ENCODE measurements at regions not wholly inside any gene's neighbourhood (a gene's known extent, or its start where the extent isn't known, plus 50 kb on each side); places are given as distances from the start of the nearest gene placed in this dataset.

DNA sequence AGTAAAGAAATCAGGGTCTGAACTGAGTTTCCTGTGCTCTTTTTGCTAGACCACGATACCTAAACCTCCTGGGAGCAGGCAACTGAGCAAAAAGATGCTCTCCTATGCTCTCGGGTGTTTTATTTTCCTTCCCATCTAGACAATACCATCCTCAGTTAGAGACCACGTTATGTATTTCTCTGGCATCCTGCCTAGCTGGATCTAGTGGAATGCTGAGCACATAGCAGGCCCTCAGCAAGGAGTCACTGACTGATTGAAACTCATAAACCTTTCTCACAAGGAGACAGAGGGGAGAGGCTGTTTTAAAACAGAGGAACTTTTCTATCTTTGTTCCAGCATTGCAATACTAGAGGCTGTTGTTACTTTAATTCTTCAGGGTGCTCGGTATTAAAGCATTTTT is 168.0 kb downstream of the CYYR1 start:
- no peaks in the 10 kb centered on the region for H3K9me3 ChIP-seq
- intact Hi-C loops (cut with DNase I), result no loop called here
- no peak for DNase-seq
- WGBS, 2 donors, result 51 to 65% methylated on average over 4 of the region's 4 CpGs
- H3K36me3 ChIP-seq, result no peaks in the 10 kb centered on the region
- H3K27ac ChIP-seq, result no peak overlapping the region
- peaks cover 6 to 29% (median 8%) of the 10 kb centered on the region in 3 donors for H3K4me1 ChIP-seq
- H3K27me3 ChIP-seq, result no peaks in the 10 kb centered on the region
- no peak for TF ChIP-seq POLR2A (IDR thresholded peaks at IDR 0.05)
- TF ChIP-seq, protein P1, sequence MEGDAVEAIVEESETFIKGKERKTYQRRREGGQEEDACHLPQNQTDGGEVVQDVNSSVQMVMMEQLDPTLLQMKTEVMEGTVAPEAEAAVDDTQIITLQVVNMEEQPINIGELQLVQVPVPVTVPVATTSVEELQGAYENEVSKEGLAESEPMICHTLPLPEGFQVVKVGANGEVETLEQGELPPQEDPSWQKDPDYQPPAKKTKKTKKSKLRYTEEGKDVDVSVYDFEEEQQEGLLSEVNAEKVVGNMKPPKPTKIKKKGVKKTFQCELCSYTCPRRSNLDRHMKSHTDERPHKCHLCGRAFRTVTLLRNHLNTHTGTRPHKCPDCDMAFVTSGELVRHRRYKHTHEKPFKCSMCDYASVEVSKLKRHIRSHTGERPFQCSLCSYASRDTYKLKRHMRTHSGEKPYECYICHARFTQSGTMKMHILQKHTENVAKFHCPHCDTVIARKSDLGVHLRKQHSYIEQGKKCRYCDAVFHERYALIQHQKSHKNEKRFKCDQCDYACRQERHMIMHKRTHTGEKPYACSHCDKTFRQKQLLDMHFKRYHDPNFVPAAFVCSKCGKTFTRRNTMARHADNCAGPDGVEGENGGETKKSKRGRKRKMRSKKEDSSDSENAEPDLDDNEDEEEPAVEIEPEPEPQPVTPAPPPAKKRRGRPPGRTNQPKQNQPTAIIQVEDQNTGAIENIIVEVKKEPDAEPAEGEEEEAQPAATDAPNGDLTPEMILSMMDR (IDR thresholded peaks at IDR 0.05), result no peak
- H3K4me3 ChIP-seq, result no peak overlapping the region

DNA sequence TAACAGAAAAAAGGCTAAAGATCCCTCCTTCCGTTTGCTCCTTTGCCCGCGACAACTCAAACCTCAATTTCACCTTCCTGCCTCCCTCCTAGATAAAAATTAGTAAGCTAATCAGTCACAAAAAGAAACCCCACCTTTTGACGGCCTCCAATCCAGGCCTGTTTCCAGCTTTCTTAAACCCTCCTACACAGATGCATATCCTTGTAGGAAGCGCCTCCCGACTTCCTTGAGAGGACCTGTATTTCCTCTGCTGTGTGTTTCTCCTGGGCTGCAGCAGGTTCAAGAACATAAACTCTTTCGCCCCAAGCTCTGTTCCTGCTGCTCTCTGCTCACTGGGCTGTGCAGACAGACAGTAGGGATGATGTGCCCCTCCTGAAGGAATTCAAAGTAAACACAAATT is 168.8 kb downstream of the CYYR1 start:
- intact Hi-C loops (cut with DNase I), result no loop called here
- DNase-seq, result no peak
- no peak overlapping the region for H3K4me3 ChIP-seq

DNA sequence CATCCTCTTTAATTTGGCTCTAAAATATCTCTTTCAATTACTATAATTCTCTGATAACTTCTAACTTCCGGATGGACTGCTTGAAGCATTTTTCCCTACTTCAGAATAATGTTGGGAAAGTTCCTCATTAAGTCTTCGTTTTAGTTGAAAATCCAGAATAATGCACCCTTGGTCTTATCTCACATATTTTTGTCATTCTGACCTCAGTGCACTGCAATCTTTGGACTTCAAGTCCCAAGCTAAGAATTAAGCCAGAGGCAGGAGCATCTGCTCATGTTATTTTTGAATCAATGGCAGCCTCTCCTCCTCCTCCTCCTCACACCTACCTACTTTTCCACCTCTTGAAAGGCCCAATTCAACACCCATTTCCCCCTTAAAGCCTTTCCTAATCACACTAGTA is 169.8 kb downstream of the CYYR1 start:
- peaks cover 6 to 17% (median 8%) of the 10 kb centered on the region in 3 donors for H3K4me1 ChIP-seq
- no peaks in the 10 kb centered on the region for H3K27me3 ChIP-seq
- no peak for DNase-seq
- no peak overlapping the region for H3K27ac ChIP-seq
- intact Hi-C loops (cut with DNase I), result no loop called here
- no peak for TF ChIP-seq POLR2A (IDR thresholded peaks at IDR 0.05)
- TF ChIP-seq, protein P1 (IDR thresholded peaks at IDR 0.05), result no peak
- no peaks in the 10 kb centered on the region for H3K36me3 ChIP-seq
- no peak overlapping the region for H3K4me3 ChIP-seq
- WGBS, 2 donors, result 77 to 91% methylated on average over 2 of the region's 2 CpGs
- no peaks in the 10 kb centered on the region for H3K9me3 ChIP-seq

More for the DNA sequence above, 168.8 kb downstream of the CYYR1 start:
- H3K4me1 ChIP-seq, result peaks cover 6 to 22% (median 8%) of the 10 kb centered on the region in 3 donors
- no peak overlapping the region for H3K27ac ChIP-seq
- no peaks in the 10 kb centered on the region for H3K9me3 ChIP-seq
- H3K36me3 ChIP-seq, result no peaks in the 10 kb centered on the region
- WGBS, 2 donors, result 93 to 94% methylated on average over 7 of the region's 7 CpGs
- no peaks in the 10 kb centered on the region for H3K27me3 ChIP-seq
- TF ChIP-seq, protein P1 (IDR thresholded peaks at IDR 0.05), result no peak
- no peak for TF ChIP-seq POLR2A (IDR thresholded peaks at IDR 0.05)

DNA sequence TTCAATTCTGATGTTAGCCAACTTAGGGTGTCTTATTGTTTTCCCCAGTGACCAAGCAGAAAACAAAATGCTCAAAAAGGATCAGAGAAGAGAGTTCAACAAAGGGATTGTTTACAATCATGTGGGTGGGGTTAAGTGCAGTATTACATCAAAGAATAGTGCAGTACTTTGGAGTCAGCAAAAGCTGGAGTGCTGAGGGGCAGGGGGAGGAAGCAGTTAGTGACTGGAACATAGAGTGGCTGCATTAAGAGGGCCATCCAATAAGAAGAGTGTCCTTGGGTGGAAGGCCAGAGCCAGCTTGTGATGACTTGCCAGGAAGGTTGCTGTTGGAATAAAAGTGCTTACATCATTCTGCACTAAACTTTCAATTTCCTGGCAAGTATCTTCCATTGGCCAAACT is 175.5 kb downstream of the CYYR1 start:
- H3K4me3 ChIP-seq, result no peak overlapping the region
- no peaks in the 10 kb centered on the region for H3K9me3 ChIP-seq
- H3K36me3 ChIP-seq, result no peaks in the 10 kb centered on the region
- H3K4me1 ChIP-seq, result no peaks in the 10 kb centered on the region
- H3K27me3 ChIP-seq, result no peaks in the 10 kb centered on the region
- H3K27ac ChIP-seq, result no peak overlapping the region
- DNase-seq, result no peak
- intact Hi-C loops (cut with DNase I), result no loop called here
- TF ChIP-seq, protein P1 (IDR thresholded peaks at IDR 0.05), result no peak
- TF ChIP-seq POLR2A (IDR thresholded peaks at IDR 0.05), result no peak

DNA sequence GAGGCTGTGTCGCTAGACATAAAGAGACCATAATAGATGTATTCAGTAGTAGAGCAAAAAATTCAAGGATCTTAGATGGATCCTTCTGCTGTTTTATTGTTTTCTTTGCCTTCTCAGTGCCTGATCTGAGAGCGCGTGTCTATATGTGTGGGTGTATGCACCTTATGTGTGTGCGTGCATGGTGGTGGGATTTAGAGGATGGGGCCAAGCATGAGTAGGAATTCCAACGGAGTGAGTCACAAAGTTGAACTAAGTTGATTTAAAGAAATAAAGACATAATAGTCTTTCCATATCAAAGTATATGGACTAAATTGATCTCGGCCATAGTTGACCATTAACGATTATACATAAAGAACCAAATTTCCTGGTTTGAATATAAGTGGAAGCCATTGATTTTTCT is 178.7 kb downstream of the CYYR1 start:
- TF ChIP-seq POLR2A (IDR thresholded peaks at IDR 0.05), result no peak
- TF ChIP-seq, protein P1 (IDR thresholded peaks at IDR 0.05), result no peak
- Histone ChIP-seq H3K27ac (no peak overlapping the region), H3K4me1 (peaks cover 0 to 19% (median 7%) of the 10 kb centered on the region in 3 donors), H3K4me3 (no peak overlapping the region), H3K27me3 (no peaks in the 10 kb centered on the region), H3K36me3 (no peaks in the 10 kb centered on the region), H3K9me3 (no peaks in the 10 kb centered on the region)
- intact Hi-C loops (cut with DNase I), result no loop called here
- no peak for DNase-seq
- 82 to 91% methylated on average over 7 of the region's 7 CpGs for WGBS, 2 donors
